KMS-11 (cell line): ENCODE measurements at regions not wholly inside any gene's neighbourhood (a gene's known extent, or its start where the extent isn't known, plus 50 kb on each side); places are given as distances from the start of the nearest gene placed in this dataset.
"Not testable (repeated sequence)": the region's sequence is repeated elsewhere in the genome, so short reads cannot be mapped to it uniquely, and the experiment has no call there.

Source experiments
- H2AFZ ChIP-seq: fragments of 200-600 bp; sonication (generic); 2 replicates; pipeline ENCODE4 v1.6.1; 2016; ENCODE audit warnings: antibody characterized with exemption, mixed run types, low read depth
- H3K27ac ChIP-seq: fragments of 200-600 bp; sonication (generic); 2 replicates; pipeline ENCODE4 v1.6.1; 2016; ENCODE audit warnings: mild to moderate bottlenecking, mixed run types
- H3K27me3 ChIP-seq: fragments of 200-600 bp; sonication (generic); 2 replicates; pipeline ENCODE4 v1.6.1; 2017; ENCODE audit warnings: mild to moderate bottlenecking, low read depth, mixed run types, moderate library complexity; ENCODE audit not compliant: insufficient read depth
- H3K36me3 ChIP-seq: fragments of 200-600 bp; sonication (generic); 2 replicates; pipeline ENCODE4 v1.6.1; 2017; ENCODE audit warnings: mild to moderate bottlenecking, mixed run types; ENCODE audit not compliant: insufficient read depth
- H3K4me1 ChIP-seq: fragments of 200-600 bp; sonication (generic); 2 replicates; pipeline ENCODE4 v1.6.1; 2016; ENCODE audit warnings: mild to moderate bottlenecking, low read depth, mixed run types; ENCODE audit not compliant: poor library complexity, severe bottlenecking
- H3K4me2 ChIP-seq: fragments of 200-600 bp; sonication (generic); 2 replicates; pipeline ENCODE4 v1.7.0; 2016; ENCODE audit warnings: mild to moderate bottlenecking, mixed run types
- H3K4me3 ChIP-seq: fragments of 200-600 bp; sonication (generic); IDR thresholded peaks from 2 replicates; pipeline ENCODE4 v1.6.1; 2017; ENCODE audit warnings: low read depth, low read length, mixed read lengths; ENCODE audit not compliant: insufficient read depth
- H3K79me2 ChIP-seq: fragments of 200-600 bp; sonication (generic); 2 replicates; pipeline ENCODE4 v1.6.1; 2016; ENCODE audit warnings: low read depth, mixed run types; ENCODE audit not compliant: insufficient read depth
- H3K9ac ChIP-seq: fragments of 200-600 bp; sonication (generic); 2 replicates; pipeline ENCODE4 v1.6.1; 2016; ENCODE audit warnings: mild to moderate bottlenecking, mixed run types
- H4K20me1 ChIP-seq: fragments of 200-600 bp; sonication (generic); 2 replicates; pipeline ENCODE4 v1.6.1; 2016; ENCODE audit warnings: mild to moderate bottlenecking, mixed run types; ENCODE audit not compliant: insufficient read depth
- CTCF ChIP-seq: fragments of 200-600 bp; sonication (generic); conservative IDR thresholded peaks from 2 replicates; pipeline ENCODE4 v1.6.1; 2017; ENCODE audit warnings: low read depth, mild to moderate bottlenecking, antibody characterized with exemption, low read length, moderate library complexity, mixed read lengths

- no peak for TF ChIP-seq CTCF
- Histone ChIP-seq H3K27ac (no peak overlapping the region), H3K36me3 (no peaks in the 10 kb centered on the region), H2AFZ (no peak overlapping the region), H4K20me1 (no peaks in the 10 kb centered on the region), H3K9ac (no peak overlapping the region), H3K27me3 (no peaks in the 10 kb centered on the region), H3K79me2 (no peaks in the 10 kb centered on the region), H3K4me1 (no peaks in the 10 kb centered on the region), H3K4me2 (no peak overlapping the region), H3K4me3 (no peak overlapping the region)
These were observed 59.7 kb upstream of the WDR44 start for GRCh38 chrX:118286066-118286762.

DNA sequence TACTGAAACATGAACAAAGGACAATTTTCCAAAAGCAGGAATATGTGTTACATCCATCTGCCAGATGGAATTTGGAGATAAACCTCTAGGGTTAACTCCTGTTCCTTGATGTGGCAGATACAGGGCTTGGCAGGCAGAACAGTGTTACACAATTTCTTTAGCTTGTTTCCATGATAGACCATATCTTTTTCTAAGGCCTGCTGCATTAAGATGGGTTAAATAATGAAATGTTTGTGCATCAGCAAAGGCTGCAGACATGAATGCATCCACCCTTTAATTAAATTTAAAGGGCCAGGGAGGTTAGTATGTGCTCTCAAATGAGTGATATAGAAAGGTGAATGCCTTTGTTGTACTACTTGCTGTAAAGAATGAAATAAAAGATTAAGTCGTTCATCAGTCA lies 50.1 kb upstream of the WDR44 start:
- not testable (repeated sequence) for H3K27me3 ChIP-seq, H3K9ac ChIP-seq, H3K27ac ChIP-seq, H3K79me2 ChIP-seq, H3K4me1 ChIP-seq, H3K36me3 ChIP-seq, H4K20me1 ChIP-seq, H3K4me2 ChIP-seq, H3K4me3 ChIP-seq, H2AFZ ChIP-seq
